ENCODE measurements at regions not wholly inside any gene's neighbourhood (a gene's known extent, or its start where the extent isn't known, plus 50 kb on each side); places are given as distances from the start of the nearest gene placed in this dataset.

DNA sequence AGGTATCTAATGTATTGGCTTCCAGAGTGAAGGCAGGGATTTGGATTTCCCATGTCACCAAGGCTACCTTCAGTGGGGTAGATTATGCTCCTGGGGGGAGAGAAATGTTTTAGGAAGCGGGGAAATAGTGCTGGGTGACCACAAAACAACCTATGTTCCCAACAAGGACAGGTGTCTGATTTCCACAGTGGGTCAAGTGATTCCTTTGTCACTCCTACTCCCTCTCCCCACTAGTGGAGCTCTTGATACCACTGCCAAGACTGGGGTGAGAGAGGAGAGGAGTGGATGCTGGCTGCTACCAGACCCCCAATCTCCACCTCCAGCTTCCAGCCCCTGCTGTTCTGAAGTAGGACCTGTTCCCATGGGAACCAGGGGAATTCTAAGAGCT lies 104.3 kb upstream of the FAM78B start:
- Histone ChIP-seq H3K4me1 (ENCODE audit: insufficient read depth, low read length) (peaks cover 6% of the 10 kb centered on the region), H3K36me3 (replicated peaks in 1 of 2; ENCODE audit: control insufficient read depth in 1 of 2, insufficient read depth in 2 of 2, low read length in 2 of 2) (no peaks in the 10 kb centered on the region), H2AFZ (ENCODE audit: low read length) (no peak overlapping the region), H4K20me1 (ENCODE audit: insufficient read depth, low read length) (no peaks in the 10 kb centered on the region), H3K4me3 (replicated peaks in 1 of 3; ENCODE audit: insufficient read depth in 1 of 3, low read depth in 2 of 3, low read length in 3 of 3) (no peak overlapping the region), H3K27me3 (ENCODE audit: control insufficient read depth in 1 of 2, insufficient read depth in 2 of 2, low read length in 2 of 2) (no peaks in the 10 kb centered on the region), H3K27ac (ENCODE audit: extremely low read length, insufficient read depth, low read length) (no peak overlapping the region), H3K79me2 (ENCODE audit: insufficient read depth, low read length) (no peaks in the 10 kb centered on the region), H3K9ac (ENCODE audit: insufficient read depth, low read depth, low read length) (no peak overlapping the region), H3K9me3 (ENCODE audit: low read length) (no peaks in the 10 kb centered on the region), H3K4me2 (ENCODE audit: low read depth, low read length) (no peak overlapping the region)
- CTCF ChIA-PET (ENCODE audit: low intra/inter-chr PET ratio, low total read pairs), result no interaction called here
- no TSS peak for BruUV-seq (replicated peaks)
- ATAC-seq (no peak), FAIRE-seq (no peak), DNase-seq (ENCODE audit: low spot score) (no peak)
- 0% methylated on average over 1 of the region's 1 CpG for WGBS (ENCODE audit: low lambda C conversion rate)
- POLR2A ChIA-PET, result no interaction called here
- TF ChIP-seq, protein P1, sequence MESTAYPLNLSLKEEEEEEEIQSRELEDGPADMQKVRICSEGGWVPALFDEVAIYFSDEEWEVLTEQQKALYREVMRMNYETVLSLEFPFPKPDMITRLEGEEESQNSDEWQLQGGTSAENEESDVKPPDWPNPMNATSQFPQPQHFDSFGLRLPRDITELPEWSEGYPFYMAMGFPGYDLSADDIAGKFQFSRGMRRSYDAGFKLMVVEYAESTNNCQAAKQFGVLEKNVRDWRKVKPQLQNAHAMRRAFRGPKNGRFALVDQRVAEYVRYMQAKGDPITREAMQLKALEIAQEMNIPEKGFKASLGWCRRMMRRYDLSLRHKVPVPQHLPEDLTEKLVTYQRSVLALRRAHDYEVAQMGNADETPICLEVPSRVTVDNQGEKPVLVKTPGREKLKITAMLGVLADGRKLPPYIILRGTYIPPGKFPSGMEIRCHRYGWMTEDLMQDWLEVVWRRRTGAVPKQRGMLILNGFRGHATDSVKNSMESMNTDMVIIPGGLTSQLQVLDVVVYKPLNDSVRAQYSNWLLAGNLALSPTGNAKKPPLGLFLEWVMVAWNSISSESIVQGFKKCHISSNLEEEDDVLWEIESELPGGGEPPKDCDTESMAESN (CRISPR knock-in tag; conservative IDR thresholded peaks at IDR 0.05), result no peak
- TF ChIP-seq MTA1 (CRISPR knock-in tag; IDR thresholded peaks at IDR 0.05; ENCODE audit: borderline replicate concordance), result no peak
- no peak for TF ChIP-seq SALL2 (CRISPR knock-in tag; IDR thresholded peaks at IDR 0.05)
- TF ChIP-seq ZNF446 (CRISPR knock-in tag; IDR thresholded peaks at IDR 0.05), result no peak
- no peak for TF ChIP-seq ZNF773 (CRISPR knock-in tag; IDR thresholded peaks at IDR 0.05; ENCODE audit: borderline replicate concordance)
- TF ChIP-seq, protein P2, sequence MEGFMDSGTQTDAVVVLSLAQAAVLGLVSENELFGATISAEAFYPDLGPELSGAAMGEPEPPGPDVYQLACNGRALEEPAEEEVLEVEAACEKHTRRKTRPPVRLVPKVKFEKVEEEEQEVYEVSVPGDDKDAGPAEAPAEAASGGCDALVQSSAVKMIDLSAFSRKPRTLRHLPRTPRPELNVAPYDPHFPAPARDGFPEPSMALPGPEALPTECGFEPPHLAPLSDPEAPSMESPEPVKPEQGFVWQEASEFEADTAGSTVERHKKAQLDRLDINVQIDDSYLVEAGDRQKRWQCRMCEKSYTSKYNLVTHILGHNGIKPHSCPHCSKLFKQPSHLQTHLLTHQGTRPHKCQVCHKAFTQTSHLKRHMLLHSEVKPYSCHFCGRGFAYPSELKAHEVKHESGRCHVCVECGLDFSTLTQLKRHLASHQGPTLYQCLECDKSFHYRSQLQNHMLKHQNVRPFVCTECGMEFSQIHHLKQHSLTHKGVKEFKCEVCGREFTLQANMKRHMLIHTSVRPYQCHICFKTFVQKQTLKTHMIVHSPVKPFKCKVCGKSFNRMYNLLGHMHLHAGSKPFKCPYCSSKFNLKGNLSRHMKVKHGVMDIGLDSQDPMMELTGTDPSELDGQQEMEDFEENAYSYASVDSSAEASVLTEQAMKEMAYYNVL (CRISPR knock-in tag; IDR thresholded peaks at IDR 0.05; ENCODE audit: borderline replicate concordance), result no peak
- intact Hi-C loops (cut with micrococcal nuclease; ENCODE audit: unreplicated experiment) (no loop called here), in situ Hi-C loops (cut with HindIII; ENCODE audit: extremely low pct_ligation_motif_present, low pct_unique_long_range_greater_than_20kb) (no loop called here)

Data from HepG2 (cell line).